ENCODE measurements at regions not wholly inside any gene's neighbourhood (a gene's known extent, or its start where the extent isn't known, plus 50 kb on each side); places are given as distances from the start of the nearest gene placed in this dataset.

GRCh38 chr12:60437297-60437696 lies 841.5 kb downstream of the SLC16A7 start:
- 89 to 93% methylated on average over 1 of the region's 1 CpG for WGBS, 2 donors
- no peak for DNase-seq (ENCODE audit: low spot score in 2 of 2)
- Histone ChIP-seq H3K27ac (no peak overlapping the region), H3K36me3 (no peaks in the 10 kb centered on the region), H3K9me3 (no peaks in the 10 kb centered on the region), H3K4me1 (no peaks in the 10 kb centered on the region), H3K4me3 (no peak overlapping the region), H3K27me3 (no peaks in the 10 kb centered on the region)
- TF ChIP-seq EP300 (IDR thresholded peaks at IDR 0.05) (no peak), CTCF (IDR thresholded peaks at IDR 0.05) (no peak), POLR2A (IDR thresholded peaks at IDR 0.05) (no peak)

- no peak overlapping the region for H3K4me3 ChIP-seq
- TF ChIP-seq EP300 (IDR thresholded peaks at IDR 0.05), result no peak
- TF ChIP-seq CTCF (IDR thresholded peaks at IDR 0.05), result no peak
- no peak for TF ChIP-seq POLR2A (IDR thresholded peaks at IDR 0.05)
- H3K27ac ChIP-seq, result no peak overlapping the region
- H3K9me3 ChIP-seq, result peaks cover 0 to 7% (median 0%) of the 10 kb centered on the region in 4 donors
- H3K4me1 ChIP-seq, result no peaks in the 10 kb centered on the region
- 73% methylated on average over 4 of the region's 4 CpGs for WGBS, 2 donors
- H3K36me3 ChIP-seq, result no peaks in the 10 kb centered on the region
- DNase-seq (ENCODE audit: low spot score in 2 of 2), result no peak
- H3K27me3 ChIP-seq, result no peaks in the 10 kb centered on the region
Measured at GRCh38 chr12:60441577-60441976, 845.7 kb downstream of the SLC16A7 start.

GRCh38 chr12:60451457-60451856 lies 855.6 kb downstream of the SLC16A7 start:
- no peaks in the 10 kb centered on the region for H3K9me3 ChIP-seq
- no peak overlapping the region for H3K4me3 ChIP-seq
- no peak overlapping the region for H3K27ac ChIP-seq
- H3K4me1 ChIP-seq, result no peaks in the 10 kb centered on the region
- H3K27me3 ChIP-seq, result no peaks in the 10 kb centered on the region
- TF ChIP-seq CTCF (IDR thresholded peaks at IDR 0.05) (no peak), EP300 (IDR thresholded peaks at IDR 0.05) (no peak), POLR2A (IDR thresholded peaks at IDR 0.05) (no peak)
- no peak for DNase-seq (ENCODE audit: low spot score in 2 of 2)
- no peaks in the 10 kb centered on the region for H3K36me3 ChIP-seq

- no peaks in the 10 kb centered on the region for H3K36me3 ChIP-seq
- DNase-seq (ENCODE audit: low spot score in 2 of 2), result no peak
- no peak overlapping the region for H3K27ac ChIP-seq
- H3K27me3 ChIP-seq, result no peaks in the 10 kb centered on the region
- TF ChIP-seq EP300 (IDR thresholded peaks at IDR 0.05), result no peak
- TF ChIP-seq POLR2A (IDR thresholded peaks at IDR 0.05), result no peak
- H3K9me3 ChIP-seq, result no peaks in the 10 kb centered on the region
- H3K4me1 ChIP-seq, result no peaks in the 10 kb centered on the region
- H3K4me3 ChIP-seq, result no peak overlapping the region
Measured at GRCh38 chr12:60465060-60465459, 869.2 kb downstream of the SLC16A7 start.

GRCh38 chr12:60468546-60468945 lies 872.7 kb downstream of the SLC16A7 start:
- DNase-seq (ENCODE audit: low spot score in 2 of 2), result no peak
- TF ChIP-seq POLR2A (IDR thresholded peaks at IDR 0.05) (no peak), EP300 (IDR thresholded peaks at IDR 0.05) (no peak), CTCF (IDR thresholded peaks at IDR 0.05) (no peak)
- Histone ChIP-seq H3K27me3 (no peaks in the 10 kb centered on the region), H3K36me3 (no peaks in the 10 kb centered on the region), H3K9me3 (no peaks in the 10 kb centered on the region), H3K27ac (no peak overlapping the region), H3K4me1 (no peaks in the 10 kb centered on the region), H3K4me3 (no peak overlapping the region)
- 94 to 96% methylated on average over 5 of the region's 5 CpGs for WGBS, 2 donors

- TF ChIP-seq EP300 (IDR thresholded peaks at IDR 0.05) (no peak), CTCF (IDR thresholded peaks at IDR 0.05) (no peak)
- Histone ChIP-seq H3K4me1 (no peaks in the 10 kb centered on the region), H3K27ac (no peak overlapping the region), H3K27me3 (no peaks in the 10 kb centered on the region), H3K36me3 (no peaks in the 10 kb centered on the region), H3K9me3 (no peaks in the 10 kb centered on the region), H3K4me3 (no peak overlapping the region)
- WGBS, 2 donors, result 78 to 82% methylated on average over 3 of the region's 3 CpGs
- DNase-seq (ENCODE audit: low spot score in 2 of 2), result no peak
Measured at GRCh38 chr12:60475825-60476224, 880.0 kb downstream of the SLC16A7 start.
